Epithelial cell of proximal tubule (primary cell): ENCODE measurements at regions not wholly inside any gene's neighbourhood (a gene's known extent, or its start where the extent isn't known, plus 50 kb on each side); places are given as distances from the start of the nearest gene placed in this dataset.

Source experiments
- DNase-seq: peaks from one replicate; pipeline ENCODE4 v3.0.0-alpha.2; 2011; ENCODE audit warnings: low read depth
- H3K4me3 ChIP-seq: 2 replicates; pipeline ENCODE4 v1.5.1; 2011; ENCODE audit warnings: low read depth, mild to moderate bottlenecking, low read length
- CTCF ChIP-seq: conservative IDR thresholded peaks from 2 replicates; pipeline ENCODE4 v1.5.1; 2012; ENCODE audit warnings: low read depth, mild to moderate bottlenecking, low read length

GRCh38 chr16:85363881-85364280 is 249.2 kb upstream of the GSE1 start:
- no peak for TF ChIP-seq CTCF
- DNase-seq, result no peak
- H3K4me3 ChIP-seq, result no peak overlapping the region

GRCh38 chr16:85364323-85365040 is 248.6 kb upstream of the GSE1 start:
- no peak for TF ChIP-seq CTCF
- no peak overlapping the region for H3K4me3 ChIP-seq
- DNase-seq, result no peak

- H3K4me3 ChIP-seq, result no peak overlapping the region
- no peak for TF ChIP-seq CTCF
- no peak for DNase-seq
Observed at GRCh38 chr16:85365120-85365519, 248.0 kb upstream of the GSE1 start.

GRCh38 chr16:85366031-85366763 is 246.9 kb upstream of the GSE1 start:
- DNase-seq, result no peak
- no peak overlapping the region for H3K4me3 ChIP-seq
- TF ChIP-seq CTCF, result no peak

GRCh38 chr16:85367485-85367884 is 245.6 kb upstream of the GSE1 start:
- no peak for DNase-seq
- no peak for TF ChIP-seq CTCF
- H3K4me3 ChIP-seq, result no peak overlapping the region

GRCh38 chr16:85369060-85369459 is 244.1 kb upstream of the GSE1 start:
- no peak overlapping the region for H3K4me3 ChIP-seq

More at GRCh38 chr16:85369060-85369459, 244.1 kb upstream of the GSE1 start:
- TF ChIP-seq CTCF, result no peak
- no peak for DNase-seq
